Gastrocnemius medialis (tissue), 4 donors: ENCODE measurements at regions not wholly inside any gene's neighbourhood (a gene's known extent, or its start where the extent isn't known, plus 50 kb on each side); places are given as distances from the start of the nearest gene placed in this dataset.

Source experiments
- CTCF ChIP-seq, 5 experiments: fragments of 450-650 bp in 3 of 5; fragments of 200-600 bp in 2 of 5; sonication (generic) in 2 of 5; IDR thresholded peaks in 4 of 5; conservative IDR thresholded peaks in 1 of 5; 1 replicate in 4 of 5; 2 replicates in 1 of 5; pipeline ENCODE4 v1.5.1; 2016 to 2019; ENCODE audit warnings: antibody characterized with exemption in 5 of 5, mild to moderate bottlenecking in 3 of 5, moderate library complexity in 3 of 5
- POLR2A ChIP-seq, 2 donors: fragments of 450-650 bp; IDR thresholded peaks; one replicate each; pipeline ENCODE4 v1.6.1; 2017; ENCODE audit warnings: antibody characterized with exemption in 2 of 2, mild to moderate bottlenecking in 2 of 2, moderate library complexity in 2 of 2

GRCh38 chr6:27830212-27830599 lies 82.0 kb downstream of the OR2B2 start:
- TF ChIP-seq CTCF (IDR thresholded peaks at IDR 0.05 in 4 of 5, conservative IDR thresholded peaks at IDR 0.05 in 1 of 5) (no peak), POLR2A (IDR thresholded peaks at IDR 0.05) (no peak)
